ENCODE measurements at regions not wholly inside any gene's neighbourhood (a gene's known extent, or its start where the extent isn't known, plus 50 kb on each side); places are given as distances from the start of the nearest gene placed in this dataset.
"Not testable (repeated sequence)": the region's sequence is repeated elsewhere in the genome, so short reads cannot be mapped to it uniquely, and the experiment has no call there.

- no peak for DNase-seq
These were observed 174.2 kb downstream of the LNPK start for GRCh38 chr2:175827856-175828255.

- no peak for DNase-seq
These were observed 177.8 kb downstream of the LNPK start for GRCh38 chr2:175824243-175824642.

GRCh38 chr2:175823707-175824073 is 178.4 kb downstream of the LNPK start:
- DNase-seq, result no peak

GRCh38 chr2:175823002-175823706 is 178.9 kb downstream of the LNPK start:
- no peak for DNase-seq

GRCh38 chr2:175817221-175817620 is 184.8 kb downstream of the LNPK start:
- DNase-seq, result no peak

GRCh38 chr2:175815537-175815936 is 186.5 kb downstream of the LNPK start:
- no peak for DNase-seq

GRCh38 chr2:175811971-175812370 is 190.1 kb downstream of the LNPK start:
- DNase-seq, result no peak

GRCh38 chr2:175808858-175809257 is 193.2 kb downstream of the LNPK start:
- no peak for DNase-seq

GRCh38 chr2:175808078-175808477 is 194.0 kb downstream of the LNPK start:
- no peak for DNase-seq

GRCh38 chr2:175807031-175807873 is 194.8 kb downstream of the LNPK start:
- DNase-seq, result no peak

GRCh38 chr2:175806570-175806969 is 195.5 kb downstream of the LNPK start:
- DNase-seq, result no peak

GRCh38 chr2:175806125-175806490 is 196.0 kb downstream of the LNPK start:
- no peak for DNase-seq

- no peak for DNase-seq
These were observed 196.5 kb downstream of the LNPK start for GRCh38 chr2:175805442-175806124.

GRCh38 chr2:175804122-175804521 is 197.9 kb downstream of the LNPK start:
- DNase-seq, result peak; percentile 23

- DNase-seq, result not testable (repeated sequence)
These were observed 205.6 kb downstream of the LNPK start for GRCh38 chr2:175796422-175796821.

GRCh38 chr2:175793648-175794047 is 208.4 kb downstream of the LNPK start:
- DNase-seq, result no peak

GRCh38 chr2:175792881-175793280 is 209.2 kb downstream of the LNPK start:
- no peak for DNase-seq

GRCh38 chr2:175792199-175792598 is 209.9 kb downstream of the LNPK start:
- DNase-seq, result no peak

GRCh38 chr2:175786471-175787124 is 215.5 kb downstream of the LNPK start:
- no peak for DNase-seq

GRCh38 chr2:175777337-175777736 is 224.7 kb downstream of the LNPK start:
- DNase-seq, result not testable (repeated sequence)

GRCh38 chr2:175769200-175769599 is 232.9 kb downstream of the LNPK start:
- DNase-seq, result no peak

- no peak for DNase-seq
These were observed 235.2 kb downstream of the LNPK start for GRCh38 chr2:175766880-175767279.

GRCh38 chr2:175755656-175756386 is 246.2 kb downstream of the LNPK start:
- DNase-seq, result no peak

Data from NCI-H510A treated with DMSO at 0.1 percent for 48 hours (cell line).